Mesendoderm (in vitro differentiated cells): ENCODE measurements at regions not wholly inside any gene's neighbourhood (a gene's known extent, or its start where the extent isn't known, plus 50 kb on each side); places are given as distances from the start of the nearest gene placed in this dataset.
A peak's percentile ranks its signal among the peaks of the same experiment; 100 is the strongest.

ENCODE experiments used
- DNase-seq: peaks from one replicate; pipeline ENCODE4 v3.0.0; 2013
- H2AK5ac ChIP-seq: 2 replicates; pipeline ENCODE4 v1.6.1; 2013; ENCODE audit warnings: low read length, inconsistent platforms
- H2BK120ac ChIP-seq: 2 replicates; pipeline ENCODE4 v1.6.1; 2013; ENCODE audit warnings: low read depth, mild to moderate bottlenecking, low read length, moderate library complexity, mixed read lengths
- H2BK15ac ChIP-seq: replicated peaks from 2 replicates; pipeline ENCODE4 v1.6.1; 2013; ENCODE audit warnings: low read depth, mild to moderate bottlenecking, moderate library complexity
- H2BK5ac ChIP-seq: 2 replicates; pipeline ENCODE4 v1.6.1; 2013; ENCODE audit warnings: low read length, inconsistent platforms
- H3K18ac ChIP-seq: 2 replicates; pipeline ENCODE4 v1.6.1; 2013; ENCODE audit warnings: mild to moderate bottlenecking, low read length, mixed read lengths
- H3K23ac ChIP-seq: one replicate; pipeline ENCODE4 v1.6.1; 2013; ENCODE audit warnings: low read length
- H3K27ac ChIP-seq: 2 replicates; pipeline ENCODE4 v1.5.1; 2013; ENCODE audit warnings: low read depth, mild to moderate bottlenecking, inconsistent platforms, low read length, moderate library complexity
- H3K27me3 ChIP-seq: 2 replicates; pipeline ENCODE4 v1.6.1; 2013; ENCODE audit warnings: low read length, control low read depth, mild to moderate bottlenecking, inconsistent platforms; ENCODE audit not compliant: insufficient read depth, poor library complexity
- H3K36me3 ChIP-seq: 2 replicates; pipeline ENCODE4 v1.6.1; 2013; ENCODE audit warnings: low read length, inconsistent platforms; ENCODE audit not compliant: control insufficient read depth, insufficient read depth
- H3K4ac ChIP-seq: one replicate; pipeline ENCODE4 v1.6.1; 2013; ENCODE audit warnings: low read depth, mild to moderate bottlenecking, low read length, moderate library complexity
- H3K4me1 ChIP-seq: 2 replicates; pipeline ENCODE4 v1.6.1; 2013; ENCODE audit warnings: low read depth, low read length, inconsistent platforms; ENCODE audit not compliant: control insufficient read depth
- H3K4me2 ChIP-seq: 2 replicates; pipeline ENCODE4 v1.6.1; 2013; ENCODE audit warnings: low read length
- H3K4me3 ChIP-seq: 2 replicates; pipeline ENCODE4 v1.5.1; 2013; ENCODE audit warnings: mild to moderate bottlenecking, low read length
- H3K56ac ChIP-seq: one replicate; pipeline ENCODE4 v1.6.1; 2013; ENCODE audit warnings: low read length
- H3K79me1 ChIP-seq: 2 replicates; pipeline ENCODE4 v1.6.1; 2013; ENCODE audit warnings: low read length, inconsistent platforms
- H3K79me2 ChIP-seq: 2 replicates; pipeline ENCODE4 v1.6.1; 2013; ENCODE audit warnings: mild to moderate bottlenecking, low read length; ENCODE audit not compliant: control insufficient read depth, insufficient read depth
- H3K9ac ChIP-seq: 2 replicates; pipeline ENCODE4 v1.6.1; 2013; ENCODE audit warnings: low read length, inconsistent platforms
- H4K5ac ChIP-seq: one replicate; pipeline ENCODE4 v1.6.1; 2013; ENCODE audit warnings: low read length
- H4K8ac ChIP-seq: one replicate; pipeline ENCODE4 v1.6.1; 2013; ENCODE audit warnings: low read depth, mild to moderate bottlenecking, control low read depth, low read length, moderate library complexity
- WGBS: extraction: QIAGEN DNeasy Blood & Tissue Kit; methylation state at CpG from one replicate; pipeline ENCODE4 v1.1.7; 2013; ENCODE audit warnings: low lambda C conversion rate, missing lambda C conversion rate; ENCODE audit not compliant: insufficient coverage; ENCODE audit errors: extremely low coverage; 5-methylcytosine and 5-hydroxymethylcytosine counted together

DNA sequence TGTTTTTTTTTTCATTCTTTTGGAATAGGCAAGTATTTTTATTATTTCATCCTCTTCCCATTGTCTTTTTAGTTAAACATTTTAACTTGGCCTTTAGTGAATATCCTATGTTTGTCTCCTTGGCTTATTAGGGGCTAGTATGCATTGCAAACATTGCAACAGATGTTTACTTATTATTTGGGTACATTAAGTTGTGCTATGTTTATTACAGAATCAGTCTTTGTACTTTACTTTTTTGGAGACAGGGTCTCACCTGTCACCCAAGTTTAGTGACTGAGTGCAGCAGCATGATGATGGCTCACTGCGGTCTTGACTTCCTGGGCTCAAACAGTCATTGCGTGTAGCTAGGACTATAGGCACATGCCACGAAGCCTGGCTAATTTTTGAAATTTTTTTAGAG is 51.1 kb upstream of the NUDT6 start:
- no peak overlapping the region for H2AK5ac ChIP-seq
- H3K56ac ChIP-seq: no peak overlapping the region

DNA sequence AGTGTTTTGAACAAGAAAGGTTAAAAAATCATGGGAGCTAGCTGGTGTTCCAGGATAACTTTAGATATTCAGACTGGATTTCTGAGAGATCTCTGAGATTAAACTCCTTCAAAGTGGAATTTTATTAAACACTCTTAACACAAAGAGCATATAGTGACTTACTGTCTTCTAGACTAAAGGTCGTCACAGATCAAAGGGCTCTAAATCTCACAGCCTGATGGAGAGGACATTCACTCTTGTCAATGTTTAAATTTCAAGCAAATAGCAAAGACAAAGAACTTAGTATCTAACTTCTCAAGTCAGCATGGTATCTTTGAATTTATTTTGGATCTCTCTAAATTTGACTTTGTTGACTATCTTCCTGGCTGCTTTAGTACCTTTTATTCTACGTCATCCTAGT is 53.7 kb upstream of the NUDT6 start:
- Histone ChIP-seq H3K27me3 (no peaks in the 10 kb centered on the region), H3K36me3 (no peaks in the 10 kb centered on the region), H2BK5ac (no peak overlapping the region)

More for the DNA sequence above, 51.1 kb upstream of the NUDT6 start:
- Histone ChIP-seq H3K27ac (no peak overlapping the region), H3K4me3 (no peak overlapping the region), H4K5ac (no peak overlapping the region), H4K8ac (no peak overlapping the region), H3K27me3 (no peaks in the 10 kb centered on the region), H3K4me2 (no peak overlapping the region), H2BK5ac (no peak overlapping the region), H3K23ac (no peak overlapping the region), H2BK120ac (no peak overlapping the region), H2BK15ac (no peak overlapping the region), H3K79me1 (no peaks in the 10 kb centered on the region), H3K79me2 (no peaks in the 10 kb centered on the region), H3K4me1 (no peaks in the 10 kb centered on the region), H3K9ac (no peak overlapping the region), H3K18ac (no peak overlapping the region), H3K36me3 (no peaks in the 10 kb centered on the region), H3K4ac (no peak overlapping the region)
- WGBS: no CpG with 5 or more reads among the region's 3 CpGs
- DNase-seq: no peak

DNA sequence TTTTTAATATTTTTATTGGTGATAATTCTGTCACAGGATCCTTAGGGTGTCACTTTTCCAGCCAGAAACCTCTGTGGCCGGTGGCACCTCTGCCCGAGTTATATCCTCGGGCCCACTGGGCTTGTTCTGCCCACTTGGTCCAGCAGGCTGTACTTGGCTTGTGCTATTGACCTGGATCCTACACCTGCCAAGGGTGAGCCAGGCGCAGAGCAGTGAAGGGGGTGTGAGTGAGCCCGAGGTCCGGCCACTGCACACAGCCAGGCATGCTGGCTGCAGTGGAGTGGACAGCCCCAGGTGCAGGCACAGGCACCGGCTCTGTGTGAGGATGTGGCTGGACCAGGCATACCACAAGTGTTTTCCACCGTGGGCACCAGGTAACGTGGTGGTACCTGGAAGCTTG is 54.7 kb upstream of the NUDT6 start:
- H3K79me2 ChIP-seq: no peaks in the 10 kb centered on the region
- H4K5ac ChIP-seq: no peak overlapping the region
- H2BK5ac ChIP-seq: no peak overlapping the region
- no peaks in the 10 kb centered on the region for H3K36me3 ChIP-seq
- H2BK120ac ChIP-seq: no peak overlapping the region
- H4K8ac ChIP-seq: no peak overlapping the region
- H3K18ac ChIP-seq: no peak overlapping the region
- no peak overlapping the region for H3K9ac ChIP-seq
- H3K4me2 ChIP-seq: no peak overlapping the region
- H3K27me3 ChIP-seq: no peaks in the 10 kb centered on the region
- H3K4ac ChIP-seq: no peak overlapping the region
- no peak overlapping the region for H2AK5ac ChIP-seq
- no peak overlapping the region for H3K4me3 ChIP-seq
- no peak overlapping the region for H3K27ac ChIP-seq
- no peak for DNase-seq
- no peaks in the 10 kb centered on the region for H3K79me1 ChIP-seq
- H3K56ac ChIP-seq: no peak overlapping the region
- no CpG with 5 or more reads among the region's 9 CpGs for WGBS
- H3K4me1 ChIP-seq: no peaks in the 10 kb centered on the region
- H2BK15ac ChIP-seq: no peak overlapping the region
- H3K23ac ChIP-seq: no peak overlapping the region

More for the DNA sequence above, 53.7 kb upstream of the NUDT6 start:
- H3K4me1 ChIP-seq: no peaks in the 10 kb centered on the region
- DNase-seq: no peak
- no peak overlapping the region for H3K27ac ChIP-seq
- H3K23ac ChIP-seq: no peak overlapping the region
- no peak overlapping the region for H2BK120ac ChIP-seq
- H2AK5ac ChIP-seq: no peak overlapping the region
- H4K5ac ChIP-seq: no peak overlapping the region
- H3K4me2 ChIP-seq: no peak overlapping the region
- no peak overlapping the region for H3K18ac ChIP-seq
- H3K4ac ChIP-seq: no peak overlapping the region
- H3K79me1 ChIP-seq: no peaks in the 10 kb centered on the region
- H3K56ac ChIP-seq: no peak overlapping the region
- no peak overlapping the region for H4K8ac ChIP-seq
- no CpG with 5 or more reads among the region's 2 CpGs for WGBS
- H3K4me3 ChIP-seq: no peak overlapping the region
- no peak overlapping the region for H2BK15ac ChIP-seq
- H3K9ac ChIP-seq: no peak overlapping the region
- H3K79me2 ChIP-seq: no peaks in the 10 kb centered on the region

DNA sequence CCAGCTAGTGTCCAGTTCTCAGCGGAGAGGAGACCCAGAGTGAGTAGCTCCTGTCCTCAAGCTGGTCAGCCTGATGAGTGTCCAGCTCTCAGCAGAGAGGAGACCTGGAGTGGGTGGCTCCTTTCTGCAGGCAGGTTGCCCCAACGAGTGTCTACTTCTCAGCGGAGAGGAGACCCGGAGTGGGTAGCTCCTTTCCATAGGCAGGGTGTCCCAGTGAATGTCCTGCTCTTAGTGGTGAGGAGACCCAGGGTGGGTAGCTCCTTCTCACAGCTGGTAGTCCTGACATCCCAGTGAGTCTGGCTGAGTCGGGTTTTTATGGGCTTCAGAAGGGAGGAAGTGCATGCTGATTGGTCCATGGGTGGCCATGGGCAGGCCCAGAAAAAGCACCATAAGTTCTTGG is 55.7 kb upstream of the NUDT6 start:
- H3K27me3 ChIP-seq: no peaks in the 10 kb centered on the region
- no peak overlapping the region for H2BK15ac ChIP-seq
- H3K4me3 ChIP-seq: no peak overlapping the region
- no CpG with 5 or more reads among the region's 5 CpGs for WGBS
- H3K56ac ChIP-seq: no peak overlapping the region
- H3K4ac ChIP-seq: no peak overlapping the region
- H2AK5ac ChIP-seq: no peak overlapping the region
- no peak overlapping the region for H3K18ac ChIP-seq
- H2BK5ac ChIP-seq: no peak overlapping the region
- no peak overlapping the region for H3K4me2 ChIP-seq
- H3K36me3 ChIP-seq: no peaks in the 10 kb centered on the region
- H3K27ac ChIP-seq: no peak overlapping the region
- DNase-seq: peak; percentile 37
- H3K23ac ChIP-seq: no peak overlapping the region
- H3K9ac ChIP-seq: no peak overlapping the region
- H4K5ac ChIP-seq: no peak overlapping the region
- H4K8ac ChIP-seq: no peak overlapping the region
- H3K4me1 ChIP-seq: no peaks in the 10 kb centered on the region
- no peak overlapping the region for H2BK120ac ChIP-seq
- no peaks in the 10 kb centered on the region for H3K79me1 ChIP-seq
- H3K79me2 ChIP-seq: no peaks in the 10 kb centered on the region

DNA sequence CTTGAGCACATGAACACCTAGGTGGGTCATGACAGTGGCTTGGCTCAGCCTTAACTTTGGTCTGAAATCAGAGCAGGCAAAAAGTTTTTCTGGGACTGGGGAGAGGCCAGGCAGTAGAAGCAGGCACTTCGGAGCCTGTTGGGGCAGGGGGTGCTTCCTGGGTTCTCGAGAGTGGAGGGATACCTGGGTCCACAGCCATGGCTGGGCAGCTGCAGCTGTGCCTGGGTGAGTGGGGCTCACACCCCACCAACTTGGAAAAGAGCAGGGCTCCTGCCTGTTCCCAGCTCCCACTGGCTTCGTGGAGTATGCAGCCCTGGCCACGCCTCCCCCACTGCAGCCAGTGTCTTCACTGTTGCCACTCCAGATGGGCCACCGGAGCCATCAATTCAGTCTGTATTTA is 56.4 kb upstream of the NUDT6 start:
- no peak overlapping the region for H4K8ac ChIP-seq
- no peaks in the 10 kb centered on the region for H3K79me2 ChIP-seq
- no peak overlapping the region for H2BK120ac ChIP-seq
- no peak overlapping the region for H3K9ac ChIP-seq
- no peak overlapping the region for H3K23ac ChIP-seq
- H3K56ac ChIP-seq: no peak overlapping the region
- no CpG with 5 or more reads among the region's 5 CpGs for WGBS
- H3K79me1 ChIP-seq: peaks cover 2% of the 10 kb centered on the region
- no peak overlapping the region for H3K27ac ChIP-seq
- H3K27me3 ChIP-seq: no peaks in the 10 kb centered on the region
- no peak overlapping the region for H2AK5ac ChIP-seq
- H2BK5ac ChIP-seq: no peak overlapping the region
- H2BK15ac ChIP-seq: no peak overlapping the region
- H3K36me3 ChIP-seq: no peaks in the 10 kb centered on the region
- no peaks in the 10 kb centered on the region for H3K4me1 ChIP-seq
- H3K4me3 ChIP-seq: no peak overlapping the region
- DNase-seq: no peak
- H3K4me2 ChIP-seq: no peak overlapping the region
- no peak overlapping the region for H3K18ac ChIP-seq
- H4K5ac ChIP-seq: no peak overlapping the region
- H3K4ac ChIP-seq: no peak overlapping the region

DNA sequence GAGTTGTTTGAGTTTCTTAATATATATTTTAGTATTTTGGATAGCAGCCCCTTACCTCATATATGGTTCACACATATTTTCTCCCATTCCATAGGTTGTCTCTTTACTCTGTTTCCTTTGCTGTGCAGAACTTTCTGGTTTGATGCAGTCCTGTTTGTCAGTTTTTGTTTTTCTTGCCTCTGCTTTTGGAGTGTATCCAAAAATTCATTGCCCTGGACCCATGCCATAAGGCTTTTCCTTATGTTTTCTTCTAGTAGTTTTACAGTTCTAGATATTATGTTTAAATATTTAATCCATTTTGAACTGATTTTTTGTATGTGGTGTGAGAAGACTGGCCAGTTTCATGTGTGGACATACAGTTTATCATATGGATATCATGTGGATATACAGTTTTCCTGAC is 58.5 kb upstream of the NUDT6 start:
- Histone ChIP-seq H3K4me2 (no peak overlapping the region), H3K4ac (no peak overlapping the region), H3K79me1 (peaks cover 3% of the 10 kb centered on the region), H3K56ac (no peak overlapping the region), H2AK5ac (no peak overlapping the region), H4K8ac (no peak overlapping the region), H2BK15ac (no peak overlapping the region), H3K79me2 (no peaks in the 10 kb centered on the region), H3K18ac (no peak overlapping the region), H3K4me1 (no peaks in the 10 kb centered on the region), H3K27ac (no peak overlapping the region), H3K23ac (no peak overlapping the region), H3K27me3 (no peaks in the 10 kb centered on the region), H4K5ac (no peak overlapping the region), H2BK120ac (no peak overlapping the region), H2BK5ac (no peak overlapping the region), H3K36me3 (no peaks in the 10 kb centered on the region), H3K4me3 (no peak overlapping the region), H3K9ac (no peak overlapping the region)
- no peak for DNase-seq
